ENCODE measurements at regions not wholly inside any gene's neighbourhood (a gene's known extent, or its start where the extent isn't known, plus 50 kb on each side); places are given as distances from the start of the nearest gene placed in this dataset.

DNA sequence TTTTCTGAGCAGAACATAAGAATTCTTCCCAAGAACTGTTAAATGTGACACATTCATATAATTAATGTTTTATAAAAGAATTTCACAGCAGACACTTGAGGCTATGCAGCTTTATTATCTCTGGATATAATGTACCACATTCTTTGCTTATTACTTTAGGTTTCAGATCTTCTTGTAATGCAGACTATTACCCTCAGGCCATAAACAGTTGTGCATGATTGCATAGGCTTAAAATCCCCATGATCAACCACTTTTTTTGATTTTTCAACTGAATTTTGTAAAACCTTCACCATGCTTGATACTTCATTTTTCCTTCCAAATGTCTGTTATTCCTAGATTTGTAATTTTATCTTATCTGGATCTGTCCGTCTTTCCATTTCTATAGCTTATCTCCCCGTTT is 1355.7 kb downstream of the BRINP3 start:
- TF ChIP-seq EZH2phosphoT487 (IDR thresholded peaks at IDR 0.05; ENCODE audit: borderline replicate concordance, low read depth, low read length): no peak
- TF ChIP-seq, protein P1, sequence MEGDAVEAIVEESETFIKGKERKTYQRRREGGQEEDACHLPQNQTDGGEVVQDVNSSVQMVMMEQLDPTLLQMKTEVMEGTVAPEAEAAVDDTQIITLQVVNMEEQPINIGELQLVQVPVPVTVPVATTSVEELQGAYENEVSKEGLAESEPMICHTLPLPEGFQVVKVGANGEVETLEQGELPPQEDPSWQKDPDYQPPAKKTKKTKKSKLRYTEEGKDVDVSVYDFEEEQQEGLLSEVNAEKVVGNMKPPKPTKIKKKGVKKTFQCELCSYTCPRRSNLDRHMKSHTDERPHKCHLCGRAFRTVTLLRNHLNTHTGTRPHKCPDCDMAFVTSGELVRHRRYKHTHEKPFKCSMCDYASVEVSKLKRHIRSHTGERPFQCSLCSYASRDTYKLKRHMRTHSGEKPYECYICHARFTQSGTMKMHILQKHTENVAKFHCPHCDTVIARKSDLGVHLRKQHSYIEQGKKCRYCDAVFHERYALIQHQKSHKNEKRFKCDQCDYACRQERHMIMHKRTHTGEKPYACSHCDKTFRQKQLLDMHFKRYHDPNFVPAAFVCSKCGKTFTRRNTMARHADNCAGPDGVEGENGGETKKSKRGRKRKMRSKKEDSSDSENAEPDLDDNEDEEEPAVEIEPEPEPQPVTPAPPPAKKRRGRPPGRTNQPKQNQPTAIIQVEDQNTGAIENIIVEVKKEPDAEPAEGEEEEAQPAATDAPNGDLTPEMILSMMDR (conservative IDR thresholded peaks at IDR 0.05; ENCODE audit: low read length): no peak

Data from OCI-LY7 (cell line).